ENCODE measurements at regions not wholly inside any gene's neighbourhood (a gene's known extent, or its start where the extent isn't known, plus 50 kb on each side); places are given as distances from the start of the nearest gene placed in this dataset.
"Not testable (repeated sequence)": the region's sequence is repeated elsewhere in the genome, so short reads cannot be mapped to it uniquely, and the experiment has no call there.

- TF ChIP-seq POLR2A (IDR thresholded peaks at IDR 0.05; ENCODE audit: low read length) (no peak), GATA1 (IDR thresholded peaks at IDR 0.05; ENCODE audit: low read depth, low read length) (no peak)
- DNase-seq: no peak
These were observed 70.0 kb upstream of the PPP2R3B start for GRCh38 chrX:456551-457291.

DNA sequence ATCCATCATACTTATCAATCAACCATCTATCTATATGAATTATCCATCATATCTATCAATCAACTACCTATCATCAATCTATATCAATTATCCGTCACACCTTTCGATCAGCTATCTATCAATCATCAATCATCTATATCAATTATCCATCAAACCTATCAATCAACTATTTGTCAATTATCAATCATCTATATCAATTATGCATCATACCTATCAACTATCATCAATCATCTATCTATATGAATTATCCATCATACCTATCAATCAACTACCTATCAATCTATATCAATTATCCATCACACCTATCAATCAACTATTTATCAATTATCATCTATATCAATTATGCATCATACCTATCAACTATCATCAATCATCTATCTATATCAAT is 70.6 kb upstream of the PPP2R3B start:
- no peak for DNase-seq
- TF ChIP-seq POLR2A (IDR thresholded peaks at IDR 0.05; ENCODE audit: low read length) (no peak), GATA1 (IDR thresholded peaks at IDR 0.05; ENCODE audit: low read depth, low read length) (no peak)

DNA sequence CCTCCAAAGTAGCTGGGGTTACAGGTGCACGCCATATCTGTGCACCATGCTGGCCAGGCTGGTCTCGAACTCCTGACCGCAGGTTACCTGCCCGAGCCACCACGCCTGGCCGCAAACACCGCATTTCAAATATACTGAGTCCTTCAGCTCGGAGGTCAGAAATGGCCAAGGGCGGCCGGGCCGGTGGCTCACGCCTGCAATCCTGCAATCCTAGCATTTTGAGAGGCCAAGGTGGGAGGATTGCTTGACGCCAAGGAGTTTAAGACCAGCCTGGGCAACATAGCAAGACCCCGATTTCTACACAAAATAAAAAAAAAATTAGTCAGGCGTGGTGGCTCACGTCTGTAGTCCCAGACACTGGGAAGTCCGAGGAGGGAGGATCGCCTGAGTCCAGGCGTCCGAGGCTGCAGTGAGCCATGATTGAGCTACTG is 71.9 kb upstream of the PPP2R3B start:
- no peak for DNase-seq
- TF ChIP-seq GATA1 (IDR thresholded peaks at IDR 0.05; ENCODE audit: low read depth, low read length) (no peak), POLR2A (IDR thresholded peaks at IDR 0.05; ENCODE audit: low read length) (no peak)

DNA sequence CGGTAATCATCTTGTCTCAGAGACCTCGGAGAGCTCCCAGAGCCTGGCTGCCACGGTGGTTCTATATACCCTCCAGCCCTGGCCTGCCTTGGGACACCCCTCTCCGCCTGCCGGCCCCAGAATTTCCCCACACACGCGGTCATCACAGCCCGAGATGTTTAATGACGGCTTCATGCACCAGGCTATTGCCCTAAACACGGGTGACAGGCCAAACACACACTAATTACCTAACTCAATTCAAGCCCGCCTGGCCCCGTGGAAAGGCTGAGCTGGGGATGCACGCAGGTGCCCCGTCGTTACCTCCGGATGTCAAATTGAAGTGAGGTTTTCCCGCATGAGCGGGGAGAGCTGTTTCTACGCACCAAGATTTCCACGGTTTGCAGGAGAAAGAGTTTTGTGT is 72.9 kb upstream of the PPP2R3B start:
- no peak for TF ChIP-seq GATA1 (IDR thresholded peaks at IDR 0.05; ENCODE audit: low read depth, low read length)
- TF ChIP-seq POLR2A (IDR thresholded peaks at IDR 0.05; ENCODE audit: low read length): no peak
- DNase-seq: no peak

DNA sequence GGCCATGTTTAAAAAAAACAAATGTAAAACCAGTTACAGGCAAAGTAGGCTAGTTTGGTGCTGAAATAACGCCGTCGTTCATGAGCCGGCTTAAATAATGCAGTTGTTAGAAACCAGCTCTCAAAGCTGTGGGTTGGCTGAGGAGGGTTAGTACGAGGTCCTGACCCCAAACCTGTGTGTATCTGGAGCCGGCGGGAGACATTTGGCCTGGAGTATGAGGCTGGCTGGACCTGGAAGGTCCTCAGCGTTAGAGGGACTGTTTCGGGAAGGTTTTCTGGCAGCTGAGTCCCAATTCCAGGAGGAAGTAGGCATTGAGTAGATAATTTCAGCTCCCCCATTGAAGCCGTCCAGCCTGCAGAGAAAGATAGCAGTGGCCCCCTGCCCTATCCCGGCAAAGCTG is 73.4 kb upstream of the PPP2R3B start:
- TF ChIP-seq POLR2A (IDR thresholded peaks at IDR 0.05; ENCODE audit: low read length) (no peak), GATA1 (IDR thresholded peaks at IDR 0.05; ENCODE audit: low read depth, low read length) (no peak)
- no peak for DNase-seq

DNA sequence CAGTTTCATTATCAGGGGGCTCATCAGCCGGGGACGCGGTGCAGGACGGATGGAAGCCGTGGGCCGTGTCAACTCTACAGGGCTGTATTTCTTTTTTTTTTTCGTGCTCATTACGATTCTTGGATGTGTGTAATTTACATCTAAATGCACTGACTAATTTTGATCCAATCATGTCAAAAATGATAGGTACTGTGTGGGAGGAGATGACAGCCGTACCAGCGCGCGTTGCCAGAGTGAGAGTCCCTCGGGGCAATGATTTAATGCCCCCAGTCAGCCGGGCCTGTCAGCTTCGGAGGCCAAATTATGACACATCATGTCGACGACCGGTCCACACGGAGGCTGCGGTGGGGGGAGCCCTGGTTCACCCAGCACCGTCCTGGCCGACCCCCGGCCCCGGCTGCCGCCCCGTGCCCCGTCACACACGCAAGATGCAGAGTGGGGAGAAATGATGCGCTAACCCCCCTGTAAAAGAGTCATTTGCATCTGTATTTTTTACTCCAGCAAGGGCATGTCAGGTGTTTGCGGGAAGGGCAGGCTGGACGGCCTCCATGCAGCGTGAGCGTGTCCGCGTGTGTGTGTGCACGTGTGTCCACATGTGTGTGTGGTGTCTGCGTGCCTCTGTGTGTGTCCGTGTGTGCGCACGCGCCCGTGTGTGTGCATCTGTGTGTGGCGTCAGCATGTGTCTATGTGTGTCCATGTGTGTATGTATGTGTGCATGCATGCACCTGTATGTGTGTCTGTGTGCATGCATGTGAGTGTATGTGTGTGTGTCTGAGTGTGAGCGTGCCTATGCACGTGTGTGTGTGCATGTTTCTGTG is 74.3 kb upstream of the PPP2R3B start:
- TF ChIP-seq GATA1 (IDR thresholded peaks at IDR 0.05; ENCODE audit: low read depth, low read length) (no peak), POLR2A (IDR thresholded peaks at IDR 0.05; ENCODE audit: low read length) (no peak)
- DNase-seq: no peak

DNA sequence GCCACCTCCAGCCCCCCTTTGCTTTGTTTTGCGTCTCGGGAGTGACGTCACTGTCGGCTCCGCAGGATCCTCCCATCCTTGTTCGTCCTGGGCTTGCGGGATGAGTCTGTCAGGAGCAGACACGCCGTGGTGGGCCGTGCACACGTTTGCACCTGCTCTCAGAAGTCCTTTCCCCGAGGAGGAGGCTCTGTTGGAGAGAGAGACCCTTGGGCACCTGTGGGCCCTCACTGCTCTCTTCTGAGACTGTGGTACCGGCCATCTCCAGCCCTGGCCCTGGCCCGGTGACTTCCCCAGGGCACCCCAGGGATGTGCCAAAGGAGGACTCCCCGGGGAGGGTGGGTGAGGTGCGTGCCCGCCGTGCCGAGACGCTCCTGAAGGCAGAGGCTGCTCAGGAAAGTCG is 76.1 kb upstream of the PPP2R3B start:
- TF ChIP-seq POLR2A (IDR thresholded peaks at IDR 0.05; ENCODE audit: low read length): no peak
- TF ChIP-seq GATA1 (IDR thresholded peaks at IDR 0.05; ENCODE audit: low read depth, low read length): no peak
- no peak for DNase-seq

DNA sequence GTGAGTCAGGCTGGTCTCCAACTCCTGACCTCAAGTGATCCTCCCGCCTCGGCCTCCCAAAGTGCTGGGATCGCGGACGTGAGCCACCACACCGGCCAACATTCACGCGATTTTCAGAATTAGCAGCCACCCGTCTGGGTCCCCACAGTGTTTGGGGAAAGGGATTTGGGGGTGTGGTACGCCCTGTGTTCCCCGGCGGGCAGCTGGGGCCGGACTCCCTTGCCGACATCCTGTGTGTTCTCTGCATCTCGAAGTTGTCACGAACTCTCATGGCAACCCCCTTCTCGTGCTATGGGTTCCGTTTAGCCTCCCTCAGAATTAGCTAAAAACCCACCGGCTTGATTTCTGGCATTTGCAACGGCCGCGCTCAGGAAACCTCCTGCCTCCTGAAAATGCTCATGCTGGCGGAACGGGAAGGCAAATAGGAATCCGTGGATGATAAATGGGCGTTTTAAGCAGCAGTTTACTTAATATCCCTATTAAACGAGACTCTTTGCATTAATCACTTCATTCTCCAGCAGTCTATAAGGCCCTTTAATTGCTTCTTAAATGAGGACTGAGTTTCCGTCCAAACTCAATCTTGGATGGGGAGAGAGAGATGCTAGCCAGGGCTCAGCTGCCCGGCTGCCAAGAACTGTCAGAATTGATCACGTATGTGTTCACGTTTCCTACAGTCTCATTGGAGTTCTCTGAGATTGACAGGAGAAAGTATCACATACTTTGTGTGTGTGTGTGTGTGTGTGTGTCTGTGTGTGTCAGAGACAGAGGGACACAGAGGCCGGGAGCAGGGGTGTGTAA is 78.9 kb upstream of the PPP2R3B start:
- TF ChIP-seq GATA1 (IDR thresholded peaks at IDR 0.05; ENCODE audit: low read depth, low read length): no peak
- no peak for TF ChIP-seq POLR2A (IDR thresholded peaks at IDR 0.05; ENCODE audit: low read length)
- no peak for DNase-seq

- not testable (repeated sequence) for DNase-seq
These were observed 80.1 kb upstream of the PPP2R3B start for GRCh38 chrX:466836-467235.

DNA sequence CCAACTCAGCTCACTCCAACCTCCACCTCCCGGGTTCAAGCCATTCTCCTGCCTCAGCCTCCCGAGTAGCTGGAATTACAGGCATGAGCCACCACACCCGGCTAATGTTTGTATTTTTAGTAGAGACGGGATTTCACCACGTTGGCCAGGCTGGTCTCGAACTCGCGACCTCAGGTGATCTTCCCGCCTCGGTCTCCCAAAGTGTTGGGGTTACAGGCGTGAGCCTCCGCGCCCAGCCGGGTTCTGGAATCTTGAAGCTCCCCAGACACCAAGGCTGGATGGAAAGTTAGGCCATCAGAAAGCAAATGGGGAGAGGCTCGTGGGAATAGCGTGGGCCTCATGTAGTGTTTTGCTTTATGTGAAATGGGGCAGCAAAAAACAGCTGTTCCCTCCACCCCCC is 81.0 kb upstream of the PPP2R3B start:
- DNase-seq: not testable (repeated sequence)

DNA sequence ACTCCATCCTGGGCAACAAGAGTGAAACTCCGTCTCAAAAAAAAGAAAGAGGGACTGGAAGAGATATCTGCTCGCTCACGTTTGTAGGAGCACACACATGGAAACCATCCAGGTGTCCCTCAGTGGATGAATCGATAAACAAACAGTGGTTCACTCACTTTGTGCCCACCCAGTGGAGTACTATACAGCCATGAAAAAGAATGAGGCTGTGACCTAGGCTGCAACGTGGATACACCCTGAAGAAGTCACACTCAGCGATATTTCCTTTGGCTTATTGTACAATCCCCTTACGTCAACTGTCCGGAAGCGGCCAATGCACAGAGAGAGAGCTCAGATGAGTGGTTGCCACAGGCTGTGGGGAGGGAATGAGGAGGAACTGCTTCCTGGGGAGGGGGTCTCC is 82.3 kb upstream of the PPP2R3B start:
- DNase-seq: no peak
- TF ChIP-seq POLR2A (IDR thresholded peaks at IDR 0.05; ENCODE audit: low read length) (no peak), GATA1 (IDR thresholded peaks at IDR 0.05; ENCODE audit: low read depth, low read length) (no peak)

GRCh38 chrX:470686-471085 is 84.0 kb upstream of the PPP2R3B start:
- TF ChIP-seq GATA1 (IDR thresholded peaks at IDR 0.05; ENCODE audit: low read depth, low read length) (no peak), POLR2A (IDR thresholded peaks at IDR 0.05; ENCODE audit: low read length) (no peak)
- DNase-seq: no peak

- no peak for DNase-seq
- no peak for TF ChIP-seq GATA1 (IDR thresholded peaks at IDR 0.05; ENCODE audit: low read depth, low read length)
These were observed 84.6 kb upstream of the PPP2R3B start for GRCh38 chrX:471281-471680.

DNA sequence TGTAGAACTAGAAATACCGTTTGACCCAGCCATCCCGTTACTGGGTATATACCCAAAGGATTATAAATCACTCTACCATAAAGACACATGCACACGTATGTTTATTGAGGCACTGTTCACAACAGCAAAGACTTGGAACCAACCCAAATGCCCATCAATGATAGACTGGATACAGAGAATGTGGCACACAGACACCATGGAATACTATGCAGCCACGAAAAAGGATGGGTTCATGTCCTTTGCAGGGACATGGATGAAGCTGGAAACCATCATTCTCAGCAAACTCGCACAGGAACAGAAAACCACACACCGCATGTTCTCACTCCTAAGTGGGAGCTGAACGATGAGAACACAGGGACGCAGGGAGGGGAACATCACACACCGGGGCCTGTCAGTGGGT is 85.6 kb upstream of the PPP2R3B start:
- DNase-seq: not testable (repeated sequence)

All from erythroblast (primary cell).